ENCODE measurements at regions not wholly inside any gene's neighbourhood (a gene's known extent, or its start where the extent isn't known, plus 50 kb on each side); places are given as distances from the start of the nearest gene placed in this dataset.

GRCh38 chr4:66842026-66842723 is 703.1 kb downstream of the CENPC start:
- TF ChIP-seq POLR2A (IDR thresholded peaks at IDR 0.05; ENCODE audit: low read depth, low read length) (no peak), POLR2AphosphoS5 (IDR thresholded peaks at IDR 0.05; ENCODE audit: low read depth, low read length) (no peak), PAX5 (IDR thresholded peaks at IDR 0.05; ENCODE audit: insufficient read depth, low read length, severe bottlenecking) (no peak), TAF1 (IDR thresholded peaks at IDR 0.05; ENCODE audit: low read depth, low read length) (no peak), SPI1 (IDR thresholded peaks at IDR 0.05; ENCODE audit: low read depth, low read length) (no peak), POU2F2 (IDR thresholded peaks at IDR 0.05; ENCODE audit: low read depth, low read length) (no peak)
